Activated CD4-positive, alpha-beta memory T cell treated with anti-CD3 and anti-CD28 coated beads for 36 hours (primary cell): ENCODE measurements at regions not wholly inside any gene's neighbourhood (a gene's known extent, or its start where the extent isn't known, plus 50 kb on each side); places are given as distances from the start of the nearest gene placed in this dataset.

Experiments used
- CTCF ChIA-PET: fragments of 350-600 bp; sonication (Branson Sonifier 250); formaldehyde crosslinking; loops from one replicate; lab custom pipeline; 2021; ENCODE audit warnings: antibody characterized with exemption, inconsistent platforms; lab: Charles Lee
- POLR2A ChIA-PET: fragments of 350-600 bp; sonication (Branson Sonifier 250); formaldehyde crosslinking; loops from one replicate; lab custom pipeline; 2021; ENCODE audit warnings: antibody characterized with exemption; lab: Charles Lee
- DNase-seq: peaks from one replicate; pipeline ENCODE4 v3.0.0-alpha.2; 2020
- H3K27ac Mint-ChIP-seq: one replicate; pipeline ENCODE4 v1.8.0; 2021; ENCODE audit warnings: mixed read lengths
- H3K27me3 Mint-ChIP-seq: one replicate; pipeline ENCODE4 v1.8.0; 2021; ENCODE audit warnings: mixed read lengths
- H3K36me3 Mint-ChIP-seq: one replicate; pipeline ENCODE4 v1.8.0; 2021; ENCODE audit warnings: mixed read lengths
- H3K4me1 Mint-ChIP-seq: one replicate; pipeline ENCODE4 v1.8.0; 2021; ENCODE audit warnings: low read depth, mixed read lengths
- H3K4me3 Mint-ChIP-seq: one replicate; pipeline ENCODE4 v1.8.0; 2021; ENCODE audit warnings: mild to moderate bottlenecking, mixed read lengths
- H3K9me3 Mint-ChIP-seq: one replicate; pipeline ENCODE4 v1.8.0; 2021; ENCODE audit warnings: mixed read lengths
- intact Hi-C: fragments of 100-400 bp; cut with micrococcal nuclease; formaldehyde crosslinking; loops from one replicate; pipeline ENCODE4 v1.15.1; 2023

GRCh38 chr2:120587997-120588336, 147.7 kb upstream of the GLI2 start:
- Mint-ChIP-seq H3K27me3 (peaks cover 41% of the 10 kb centered on the region), H3K27ac (no peak overlapping the region), H3K4me1 (peaks cover 3% of the 10 kb centered on the region), H3K9me3 (no peaks in the 10 kb centered on the region), H3K4me3 (no peak overlapping the region), H3K36me3 (no peaks in the 10 kb centered on the region)
- DNase-seq: no peak
- intact Hi-C loops: no loop called here
- ChIA-PET POLR2A (no interaction called here), CTCF (no interaction called here)

GRCh38 chr2:120589771-120590608, 145.7 kb upstream of the GLI2 start:
- H3K36me3 Mint-ChIP-seq: no peaks in the 10 kb centered on the region
- H3K4me1 Mint-ChIP-seq: peaks cover 3% of the 10 kb centered on the region
- intact Hi-C loops: no loop called here
- no peak overlapping the region for H3K27ac Mint-ChIP-seq
- H3K4me3 Mint-ChIP-seq: no peak overlapping the region
- CTCF ChIA-PET: no interaction called here
- no peaks in the 10 kb centered on the region for H3K9me3 Mint-ChIP-seq
- peaks cover 37% of the 10 kb centered on the region for H3K27me3 Mint-ChIP-seq
- DNase-seq: no peak
- POLR2A ChIA-PET: no interaction called here

GRCh38 chr2:120590841-120591240, 144.8 kb upstream of the GLI2 start:
- Mint-ChIP-seq H3K27me3 (peaks cover 30% of the 10 kb centered on the region), H3K4me1 (peaks cover 3% of the 10 kb centered on the region), H3K27ac (no peak overlapping the region), H3K4me3 (no peak overlapping the region), H3K36me3 (no peaks in the 10 kb centered on the region), H3K9me3 (no peaks in the 10 kb centered on the region)
- no peak for DNase-seq
- intact Hi-C loops: no loop called here
- POLR2A ChIA-PET: no interaction called here
- CTCF ChIA-PET: no interaction called here

GRCh38 chr2:120591572-120591971, 144.1 kb upstream of the GLI2 start:
- intact Hi-C loops: no loop called here
- ChIA-PET POLR2A (no interaction called here), CTCF (no interaction called here)
- peaks cover 25% of the 10 kb centered on the region for H3K27me3 Mint-ChIP-seq
- H3K4me1 Mint-ChIP-seq: peaks cover 2% of the 10 kb centered on the region
- H3K36me3 Mint-ChIP-seq: no peaks in the 10 kb centered on the region
- DNase-seq: no peak
- H3K4me3 Mint-ChIP-seq: no peak overlapping the region
- no peak overlapping the region for H3K27ac Mint-ChIP-seq
- no peaks in the 10 kb centered on the region for H3K9me3 Mint-ChIP-seq

- ChIA-PET CTCF (no interaction called here), POLR2A (no interaction called here)
- Mint-ChIP-seq H3K27ac (no peak overlapping the region), H3K4me1 (no peaks in the 10 kb centered on the region), H3K4me3 (no peak overlapping the region), H3K9me3 (no peaks in the 10 kb centered on the region), H3K27me3 (peaks cover 21% of the 10 kb centered on the region), H3K36me3 (no peaks in the 10 kb centered on the region)
- no peak for DNase-seq
- intact Hi-C loops: no loop called here
Measured at GRCh38 chr2:120592084-120592483, 143.6 kb upstream of the GLI2 start.

- H3K27ac Mint-ChIP-seq: no peak overlapping the region
- intact Hi-C loops: no loop called here
- H3K9me3 Mint-ChIP-seq: no peaks in the 10 kb centered on the region
- ChIA-PET CTCF (no interaction called here), POLR2A (no interaction called here)
- no peaks in the 10 kb centered on the region for H3K36me3 Mint-ChIP-seq
- no peak overlapping the region for H3K4me3 Mint-ChIP-seq
- no peak for DNase-seq
- H3K4me1 Mint-ChIP-seq: no peaks in the 10 kb centered on the region
- H3K27me3 Mint-ChIP-seq: peaks cover 6% of the 10 kb centered on the region
Measured at GRCh38 chr2:120593921-120594686, 141.6 kb upstream of the GLI2 start.

- no peaks in the 10 kb centered on the region for H3K36me3 Mint-ChIP-seq
- no peak for DNase-seq
- H3K27me3 Mint-ChIP-seq: peaks cover 2% of the 10 kb centered on the region
- intact Hi-C loops: no loop called here
- H3K9me3 Mint-ChIP-seq: no peaks in the 10 kb centered on the region
- no peak overlapping the region for H3K27ac Mint-ChIP-seq
- no peak overlapping the region for H3K4me3 Mint-ChIP-seq
- POLR2A ChIA-PET: interaction anchor here (0.6 kb wide), 1 partner anchor 320 kb away, joined by 3 read pairs; no protein-coding TSS in a partner anchor
- H3K4me1 Mint-ChIP-seq: no peaks in the 10 kb centered on the region
- CTCF ChIA-PET: interaction anchor here (0.6 kb wide), 1 partner anchor 890 kb away, joined by 3 read pairs; no protein-coding TSS in a partner anchor
Measured at GRCh38 chr2:120594856-120595685, 140.6 kb upstream of the GLI2 start.

GRCh38 chr2:120595739-120596138, 139.9 kb upstream of the GLI2 start:
- Mint-ChIP-seq H3K4me1 (no peaks in the 10 kb centered on the region), H3K9me3 (no peaks in the 10 kb centered on the region), H3K27ac (no peak overlapping the region), H3K36me3 (no peaks in the 10 kb centered on the region), H3K4me3 (no peak overlapping the region), H3K27me3 (no peaks in the 10 kb centered on the region)
- intact Hi-C loops: no loop called here
- no peak for DNase-seq
- CTCF ChIA-PET: interaction anchor here (0.6 kb wide), 1 partner anchor 891 kb away, joined by 3 read pairs; no protein-coding TSS in a partner anchor
- POLR2A ChIA-PET: no interaction called here

GRCh38 chr2:120596191-120596811, 139.4 kb upstream of the GLI2 start:
- Mint-ChIP-seq H3K27me3 (no peaks in the 10 kb centered on the region), H3K36me3 (no peaks in the 10 kb centered on the region), H3K4me3 (no peak overlapping the region), H3K4me1 (no peaks in the 10 kb centered on the region), H3K27ac (no peak overlapping the region), H3K9me3 (no peaks in the 10 kb centered on the region)
- no peak for DNase-seq
- ChIA-PET POLR2A (no interaction called here), CTCF (no interaction called here)
- intact Hi-C loops: no loop called here

- DNase-seq: no peak
- intact Hi-C loops: no loop called here
- ChIA-PET CTCF (no interaction called here), POLR2A (no interaction called here)
- Mint-ChIP-seq H3K27me3 (no peaks in the 10 kb centered on the region), H3K36me3 (no peaks in the 10 kb centered on the region), H3K4me1 (no peaks in the 10 kb centered on the region), H3K4me3 (no peak overlapping the region), H3K9me3 (no peaks in the 10 kb centered on the region), H3K27ac (no peak overlapping the region)
Measured at GRCh38 chr2:120596990-120597594, 138.6 kb upstream of the GLI2 start.

GRCh38 chr2:120597595-120598193, 138.0 kb upstream of the GLI2 start:
- Mint-ChIP-seq H3K9me3 (no peaks in the 10 kb centered on the region), H3K4me3 (no peak overlapping the region), H3K27me3 (no peaks in the 10 kb centered on the region), H3K27ac (no peak overlapping the region), H3K4me1 (no peaks in the 10 kb centered on the region), H3K36me3 (no peaks in the 10 kb centered on the region)
- no peak for DNase-seq
- intact Hi-C loops: no loop called here
- CTCF ChIA-PET: no interaction called here
- POLR2A ChIA-PET: no interaction called here
